HG03103 (cell line): ENCODE measurements at regions not wholly inside any gene's neighbourhood (a gene's known extent, or its start where the extent isn't known, plus 50 kb on each side); places are given as distances from the start of the nearest gene placed in this dataset.
"Not testable (repeated sequence)": the region's sequence is repeated elsewhere in the genome, so short reads cannot be mapped to it uniquely, and the experiment has no call there.

Experiments used
- ATAC-seq: cut with Tn5 transposase; IDR thresholded peaks from one replicate; pipeline ENCODE4 v1.9.1; 2021; ENCODE audit warnings: low read depth; ENCODE audit not compliant: unreplicated experiment

DNA sequence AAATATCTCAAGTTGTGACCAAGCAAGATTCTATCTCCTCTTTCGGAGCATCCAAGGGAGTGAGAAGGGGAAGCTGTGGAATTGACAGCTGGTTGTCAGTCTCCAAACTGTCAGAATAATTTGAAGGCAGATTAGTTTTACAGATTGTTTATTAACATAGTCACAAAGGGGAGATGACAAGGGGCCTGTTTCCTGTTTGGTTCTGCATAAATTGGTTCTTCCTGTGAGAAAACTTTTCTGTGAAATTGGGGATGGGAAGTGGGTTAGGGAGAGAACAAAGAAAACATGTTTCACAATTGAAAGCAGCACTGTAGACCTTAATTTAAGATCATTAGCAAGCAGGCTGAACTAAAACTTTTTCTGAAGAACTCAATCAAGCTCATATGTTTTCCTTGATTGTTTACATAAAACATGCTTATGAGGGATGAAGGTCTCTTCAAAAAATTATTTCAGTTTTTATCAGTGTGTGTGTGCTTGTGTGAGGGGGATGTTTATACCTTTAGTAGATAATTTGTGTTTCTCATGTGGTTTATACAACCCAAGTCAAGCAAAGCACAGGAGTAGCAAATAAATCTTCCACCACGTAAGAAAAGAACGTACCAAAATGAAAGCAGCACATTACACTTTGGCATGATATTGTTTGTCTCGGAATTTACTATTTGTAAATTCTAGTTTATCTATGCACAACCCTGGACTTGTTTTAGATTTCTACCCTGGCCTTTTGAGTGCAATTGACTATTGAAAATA is 604.9 kb upstream of the CDH2 start:
- no peak for ATAC-seq

DNA sequence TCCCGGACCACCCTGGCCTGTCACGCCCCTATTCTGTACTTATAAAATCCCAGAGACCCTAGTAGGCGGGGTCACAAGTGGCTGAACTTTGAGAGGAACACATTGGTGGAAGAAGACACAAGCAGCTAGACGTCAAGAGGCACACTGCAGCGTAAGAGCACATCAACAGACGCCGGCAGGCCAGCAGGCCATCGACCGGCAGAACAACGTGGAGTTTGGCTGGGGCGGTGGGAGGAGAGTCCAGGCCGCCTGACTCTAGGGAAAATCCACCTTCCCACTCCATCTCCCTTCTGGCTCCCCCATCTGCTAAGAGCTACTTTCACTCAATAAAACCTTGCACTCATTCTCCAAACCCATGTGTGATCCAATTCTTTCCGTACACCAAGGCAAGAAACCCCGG is 601.8 kb upstream of the CDH2 start:
- no peak for ATAC-seq

DNA sequence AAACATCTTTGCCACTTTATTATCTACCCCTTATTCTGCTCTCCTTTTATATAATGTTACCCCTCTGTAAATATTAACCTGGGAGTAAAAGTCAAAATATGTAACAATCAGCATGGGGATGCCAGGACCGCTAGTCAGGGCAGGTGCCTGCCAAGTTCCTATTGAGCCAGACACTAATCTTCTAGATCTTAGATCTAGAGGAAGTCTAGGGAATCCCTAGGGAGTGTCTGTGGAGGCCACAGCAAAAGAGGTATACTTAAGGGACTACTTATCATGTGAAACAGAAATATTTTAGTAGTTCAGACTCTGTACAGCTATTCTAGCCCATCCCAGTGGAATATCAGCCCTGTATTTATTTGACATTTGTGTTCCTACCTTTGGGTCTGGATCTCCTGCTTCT is 600.8 kb upstream of the CDH2 start:
- ATAC-seq: no peak

DNA sequence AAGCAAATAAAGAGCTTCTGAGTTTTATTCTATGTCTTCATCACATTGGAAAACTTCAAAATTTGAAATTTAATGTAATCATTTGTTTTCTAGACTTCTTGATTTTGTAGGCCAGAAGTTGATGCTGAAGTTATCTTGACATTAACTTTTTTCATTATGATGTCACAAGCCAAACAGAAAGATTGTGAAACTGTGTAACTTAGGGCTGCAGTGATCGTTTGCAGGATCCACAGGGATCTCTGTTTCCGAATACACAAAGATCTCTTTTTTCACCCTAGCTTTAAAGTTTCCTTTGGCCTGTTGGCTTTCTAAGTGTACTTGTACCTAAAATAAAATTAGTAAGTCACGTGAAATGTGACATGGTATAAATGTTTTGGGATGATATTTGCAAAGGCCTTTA is 594.9 kb upstream of the CDH2 start:
- no peak for ATAC-seq

DNA sequence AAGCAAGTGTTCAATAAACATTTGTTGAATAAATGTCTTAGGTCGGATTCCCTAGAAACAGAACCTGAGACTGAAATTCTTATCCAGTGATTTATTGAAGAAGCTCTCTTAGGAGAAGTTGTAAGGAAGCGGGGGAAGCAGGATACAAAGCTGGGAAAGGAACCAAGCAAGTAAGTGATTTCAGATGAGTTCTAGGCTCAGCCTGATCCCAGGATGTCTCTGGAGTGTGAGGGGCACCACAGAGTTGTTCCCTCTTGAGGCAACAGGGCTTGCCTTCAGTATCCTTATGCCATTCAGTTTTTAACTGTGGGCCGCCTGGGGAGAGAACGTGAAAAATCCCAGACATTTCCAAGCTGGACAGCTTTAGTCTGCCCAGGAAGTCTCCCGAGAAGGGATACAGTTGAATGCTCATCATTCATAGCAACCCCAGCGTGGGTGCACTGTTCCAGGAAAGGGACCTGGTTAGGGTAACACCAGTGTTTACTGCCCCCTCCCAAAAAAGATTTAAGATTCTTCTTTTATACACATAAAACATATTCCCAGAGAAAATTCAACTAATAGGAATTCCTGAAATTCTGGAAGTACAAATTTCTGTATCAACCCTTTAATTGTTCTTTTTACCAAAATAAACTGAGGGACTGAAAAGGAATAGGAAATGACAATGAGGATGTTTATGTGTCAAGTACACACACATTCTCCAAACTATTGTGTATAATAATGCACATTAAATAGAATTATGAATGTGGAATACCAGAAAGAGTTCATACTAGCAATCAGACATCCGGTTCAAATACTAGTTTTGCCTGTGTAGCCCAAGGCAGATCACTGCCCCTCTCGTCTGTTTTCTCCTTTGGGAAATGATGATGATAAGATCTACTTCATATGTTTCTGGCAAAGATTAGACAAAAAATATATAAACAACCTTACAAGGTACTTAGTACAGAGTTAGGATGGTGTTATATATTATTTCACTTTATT is 592.1 kb upstream of the CDH2 start:
- ATAC-seq: no peak

- ATAC-seq: no peak
Observed at GRCh38 chr18:28767727-28768211, 590.8 kb upstream of the CDH2 start.

DNA sequence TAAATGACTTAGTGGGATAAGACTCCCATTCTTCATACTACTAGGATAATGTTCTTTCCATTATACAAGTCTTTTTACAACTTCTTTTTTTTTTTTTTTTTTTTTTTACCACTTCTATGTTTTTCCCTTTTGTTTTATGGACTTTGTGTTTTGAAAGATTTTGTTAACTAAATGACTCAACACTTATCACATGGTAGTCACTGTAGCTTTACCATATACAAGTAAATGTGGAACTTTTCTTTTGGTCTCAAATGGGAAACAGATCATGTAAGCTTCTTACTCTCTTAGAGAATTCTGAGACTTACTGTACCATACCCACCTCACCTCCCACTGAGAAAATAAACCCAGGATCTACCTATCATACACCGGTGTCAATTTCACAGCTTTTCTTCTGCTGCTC is 590.3 kb upstream of the CDH2 start:
- ATAC-seq: no peak

GRCh38 chr18:28766721-28767120 is 589.8 kb upstream of the CDH2 start:
- ATAC-seq: no peak

GRCh38 chr18:28766027-28766426 is 589.1 kb upstream of the CDH2 start:
- ATAC-seq: no peak

GRCh38 chr18:28760299-28760698 is 583.4 kb upstream of the CDH2 start:
- no peak for ATAC-seq

GRCh38 chr18:28757466-28758008 is 580.6 kb upstream of the CDH2 start:
- ATAC-seq: no peak

DNA sequence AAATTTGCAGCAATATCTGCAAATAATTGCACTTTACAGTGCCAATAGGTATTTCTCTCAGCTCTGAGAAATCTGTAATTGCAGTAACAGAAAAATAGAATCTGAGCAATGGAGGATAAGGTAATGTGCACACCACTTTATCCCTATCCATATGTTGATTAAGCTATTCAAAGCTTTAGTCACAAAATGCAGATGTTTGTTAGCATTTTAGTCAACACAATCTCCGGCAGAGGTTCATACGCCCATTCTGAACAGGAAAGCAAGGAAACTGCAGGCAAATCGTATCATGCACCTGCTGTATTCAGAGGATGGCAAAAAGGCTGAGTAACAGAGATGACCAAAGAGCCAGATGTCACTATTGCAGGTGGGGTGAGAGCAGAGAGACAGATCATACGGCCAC is 566.2 kb upstream of the CDH2 start:
- ATAC-seq: no peak

- ATAC-seq: no peak
Observed at GRCh38 chr18:28740575-28740974, 563.6 kb upstream of the CDH2 start.

- no peak for ATAC-seq
Observed at GRCh38 chr18:28736951-28737350, 560.0 kb upstream of the CDH2 start.

- ATAC-seq: no peak
Observed at GRCh38 chr18:28736223-28736622, 559.3 kb upstream of the CDH2 start.

DNA sequence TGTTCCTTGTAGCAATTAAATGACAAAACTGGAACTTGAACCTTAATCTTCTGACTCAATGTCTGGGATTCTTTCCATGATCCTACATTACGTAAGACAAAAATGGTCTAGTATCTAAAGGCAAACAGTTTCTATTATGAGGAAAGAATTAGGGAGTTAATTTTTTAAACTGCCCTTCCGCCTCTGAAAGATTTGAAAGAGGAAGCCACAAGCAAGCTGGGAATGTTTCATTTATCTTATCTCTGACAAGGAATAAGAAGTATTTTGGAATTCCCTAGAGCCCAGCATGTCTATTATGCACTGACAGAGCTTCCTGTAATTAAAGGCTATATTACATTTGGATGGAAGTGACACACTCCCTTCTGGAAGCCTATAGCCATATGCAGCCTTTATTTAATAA is 558.8 kb upstream of the CDH2 start:
- no peak for ATAC-seq

- ATAC-seq: no peak
Observed at GRCh38 chr18:28729321-28729720, 552.4 kb upstream of the CDH2 start.

GRCh38 chr18:28728891-28729290 is 552.0 kb upstream of the CDH2 start:
- ATAC-seq: no peak

GRCh38 chr18:28727189-28727588 is 550.3 kb upstream of the CDH2 start:
- not testable (repeated sequence) for ATAC-seq

DNA sequence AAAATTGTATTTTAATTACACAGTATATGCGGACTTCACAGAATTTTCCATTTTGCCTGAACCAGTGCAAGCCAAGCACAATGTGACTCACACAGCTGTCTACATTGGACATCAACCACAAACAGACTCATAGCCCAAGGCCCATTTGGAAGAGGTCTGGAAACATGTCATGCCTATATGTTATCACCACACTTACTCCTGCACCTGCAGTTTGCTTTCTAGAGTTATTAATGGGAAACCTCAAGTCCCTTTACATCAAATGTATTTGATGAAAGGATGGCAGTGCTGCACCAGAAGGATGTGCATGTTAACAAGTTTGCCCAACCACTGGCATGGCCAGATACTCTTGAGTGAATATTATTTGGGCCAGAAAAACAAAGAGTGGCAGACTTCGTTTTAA is 548.9 kb upstream of the CDH2 start:
- no peak for ATAC-seq

GRCh38 chr18:28723506-28723905 is 546.6 kb upstream of the CDH2 start:
- ATAC-seq: no peak
